Activated CD4-positive, alpha-beta T cell treated with anti-CD3 and anti-CD28 coated beads, Interleukin-2, amount 10 ng/mL, durations not matched to agents 24 days and 14 days (primary cell): ENCODE measurements at regions not wholly inside any gene's neighbourhood (a gene's known extent, or its start where the extent isn't known, plus 50 kb on each side); places are given as distances from the start of the nearest gene placed in this dataset.

Experiments
- DNase-seq: peaks from one replicate; pipeline ENCODE4 v3.0.0; 2022
- H3K27ac Mint-ChIP-seq: one replicate; pipeline ENCODE4 v1.8.0; 2022; ENCODE audit warnings: mild to moderate bottlenecking, mixed read lengths
- H3K27me3 Mint-ChIP-seq: one replicate; pipeline ENCODE4 v1.8.0; 2022; ENCODE audit warnings: mixed read lengths
- H3K36me3 Mint-ChIP-seq: one replicate; pipeline ENCODE4 v1.8.0; 2022; ENCODE audit warnings: low read depth, mild to moderate bottlenecking, mixed read lengths
- H3K4me1 Mint-ChIP-seq: one replicate; pipeline ENCODE4 v1.8.0; 2021; ENCODE audit warnings: mixed read lengths
- H3K4me3 Mint-ChIP-seq: one replicate; pipeline ENCODE4 v1.8.0; 2022; ENCODE audit warnings: mild to moderate bottlenecking, moderate library complexity, mixed read lengths
- H3K9me3 Mint-ChIP-seq: one replicate; pipeline ENCODE4 v1.8.0; 2021; ENCODE audit warnings: mixed read lengths
- intact Hi-C: fragments of 100-400 bp; cut with micrococcal nuclease; formaldehyde crosslinking; loops from one replicate; pipeline ENCODE4 v1.15.1; 2023

GRCh38 chr4:67152976-67153375, 392.3 kb downstream of the CENPC start:
- Mint-ChIP-seq H3K27me3 (no peaks in the 10 kb centered on the region), H3K27ac (no peak overlapping the region), H3K36me3 (no peaks in the 10 kb centered on the region), H3K4me3 (no peak overlapping the region), H3K9me3 (no peaks in the 10 kb centered on the region), H3K4me1 (no peaks in the 10 kb centered on the region)
- no peak for DNase-seq
- intact Hi-C loops = no loop called here

GRCh38 chr4:67151376-67152343, 393.6 kb downstream of the CENPC start:
- intact Hi-C loops = no loop called here
- Mint-ChIP-seq H3K27me3 (no peaks in the 10 kb centered on the region), H3K4me1 (no peaks in the 10 kb centered on the region), H3K36me3 (no peaks in the 10 kb centered on the region), H3K27ac (no peak overlapping the region), H3K9me3 (no peaks in the 10 kb centered on the region), H3K4me3 (no peak overlapping the region)
- DNase-seq = no peak

GRCh38 chr4:67141586-67141985, 403.7 kb downstream of the CENPC start:
- DNase-seq = no peak
- Mint-ChIP-seq H3K36me3 (no peaks in the 10 kb centered on the region), H3K27me3 (no peaks in the 10 kb centered on the region), H3K27ac (no peak overlapping the region), H3K4me3 (no peak overlapping the region), H3K4me1 (no peaks in the 10 kb centered on the region), H3K9me3 (no peaks in the 10 kb centered on the region)
- intact Hi-C loops = no loop called here

DNA sequence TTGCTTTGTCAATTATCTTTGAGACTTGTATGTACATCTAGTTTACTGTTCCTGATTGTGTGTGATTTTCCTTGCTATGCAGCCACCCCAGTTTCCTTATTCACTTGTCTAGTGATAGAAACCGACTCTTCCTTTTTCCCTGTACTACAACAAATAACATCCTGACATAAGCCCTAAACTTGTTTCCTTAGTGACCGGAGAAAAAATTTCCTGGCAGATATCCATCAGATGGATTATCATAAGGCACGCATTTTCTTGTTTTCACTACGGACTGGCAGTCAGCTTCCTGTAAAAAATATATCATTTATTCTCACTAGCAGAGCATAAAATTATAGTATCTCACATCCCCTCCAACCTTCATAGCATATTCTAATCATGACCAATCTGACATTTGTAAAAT, 410.7 kb downstream of the CENPC start:
- intact Hi-C loops = no loop called here
- no peak overlapping the region for H3K27ac Mint-ChIP-seq
- no peaks in the 10 kb centered on the region for H3K36me3 Mint-ChIP-seq
- no peak overlapping the region for H3K4me3 Mint-ChIP-seq
- H3K27me3 Mint-ChIP-seq = no peaks in the 10 kb centered on the region
- no peaks in the 10 kb centered on the region for H3K9me3 Mint-ChIP-seq
- no peak for DNase-seq
- H3K4me1 Mint-ChIP-seq = peaks cover 2% of the 10 kb centered on the region

GRCh38 chr4:67133162-67133561, 412.1 kb downstream of the CENPC start:
- DNase-seq = no peak

DNA sequence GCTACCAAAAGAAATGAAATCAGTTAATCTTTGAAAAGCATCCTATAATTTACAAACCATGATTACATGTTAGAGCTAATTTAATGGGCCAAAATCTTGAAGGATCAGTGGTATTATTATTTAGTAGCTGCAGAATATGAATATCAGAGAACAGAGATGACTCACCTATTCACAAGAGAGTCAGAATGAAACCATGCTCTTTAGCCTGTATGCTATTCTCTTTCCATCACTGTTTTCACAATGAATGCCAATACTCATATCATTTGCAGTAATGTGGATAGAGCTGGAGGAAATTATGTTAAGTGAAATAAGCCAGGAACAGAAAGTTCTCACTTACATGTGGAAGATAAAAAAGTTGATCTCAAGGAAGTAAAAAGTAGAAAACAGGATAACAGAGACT, 414.1 kb downstream of the CENPC start:
- H3K27ac Mint-ChIP-seq = no peak overlapping the region

More at GRCh38 chr4:67133162-67133561, 412.1 kb downstream of the CENPC start:
- Mint-ChIP-seq H3K36me3 (no peaks in the 10 kb centered on the region), H3K9me3 (no peaks in the 10 kb centered on the region), H3K4me3 (no peak overlapping the region), H3K27ac (no peak overlapping the region), H3K4me1 (peaks cover 2% of the 10 kb centered on the region), H3K27me3 (no peaks in the 10 kb centered on the region)
- intact Hi-C loops = no loop called here

GRCh38 chr4:67130411-67130810, 414.9 kb downstream of the CENPC start:
- H3K9me3 Mint-ChIP-seq = no peaks in the 10 kb centered on the region
- peaks cover 2% of the 10 kb centered on the region for H3K4me1 Mint-ChIP-seq
- intact Hi-C loops = no loop called here
- no peaks in the 10 kb centered on the region for H3K36me3 Mint-ChIP-seq
- no peak overlapping the region for H3K27ac Mint-ChIP-seq
- DNase-seq = no peak
- H3K27me3 Mint-ChIP-seq = no peaks in the 10 kb centered on the region
- H3K4me3 Mint-ChIP-seq = no peak overlapping the region

More for the DNA sequence above, 414.1 kb downstream of the CENPC start:
- H3K9me3 Mint-ChIP-seq = no peaks in the 10 kb centered on the region
- no peak overlapping the region for H3K4me3 Mint-ChIP-seq
- no peaks in the 10 kb centered on the region for H3K27me3 Mint-ChIP-seq
- H3K36me3 Mint-ChIP-seq = no peaks in the 10 kb centered on the region
- intact Hi-C loops = no loop called here
- peaks cover 2% of the 10 kb centered on the region for H3K4me1 Mint-ChIP-seq
- no peak for DNase-seq

DNA sequence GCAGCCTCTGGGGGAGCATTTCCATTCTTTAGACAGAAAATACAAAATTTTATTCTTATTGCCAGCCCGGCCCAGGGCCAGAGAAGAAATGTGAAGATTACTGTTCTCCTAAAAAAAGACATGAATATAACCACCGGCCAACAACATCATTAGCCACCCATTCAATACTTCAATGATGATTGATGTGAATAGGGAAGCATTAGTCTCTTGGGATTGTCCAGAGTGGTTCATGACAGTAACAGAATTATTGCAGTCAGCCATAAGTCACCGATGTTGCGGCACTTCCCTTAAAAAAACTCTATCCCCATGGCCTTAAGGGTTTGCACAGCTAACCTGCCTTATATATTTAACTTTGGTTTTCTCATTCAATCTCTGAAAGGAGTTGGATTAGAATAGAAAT, 418.7 kb downstream of the CENPC start:
- H3K36me3 Mint-ChIP-seq = no peaks in the 10 kb centered on the region
- intact Hi-C loops = no loop called here
- no peak overlapping the region for H3K27ac Mint-ChIP-seq
- H3K4me3 Mint-ChIP-seq = no peak overlapping the region
- no peaks in the 10 kb centered on the region for H3K9me3 Mint-ChIP-seq
- H3K4me1 Mint-ChIP-seq = peaks cover 2% of the 10 kb centered on the region
- H3K27me3 Mint-ChIP-seq = no peaks in the 10 kb centered on the region
- no peak for DNase-seq

- H3K4me3 Mint-ChIP-seq = no peak overlapping the region
- H3K4me1 Mint-ChIP-seq = no peaks in the 10 kb centered on the region
- H3K36me3 Mint-ChIP-seq = no peaks in the 10 kb centered on the region
- intact Hi-C loops = no loop called here
- H3K27me3 Mint-ChIP-seq = no peaks in the 10 kb centered on the region
- no peak overlapping the region for H3K27ac Mint-ChIP-seq
- no peaks in the 10 kb centered on the region for H3K9me3 Mint-ChIP-seq
- DNase-seq = no peak
These were observed 419.4 kb downstream of the CENPC start for GRCh38 chr4:67125636-67126514.

DNA sequence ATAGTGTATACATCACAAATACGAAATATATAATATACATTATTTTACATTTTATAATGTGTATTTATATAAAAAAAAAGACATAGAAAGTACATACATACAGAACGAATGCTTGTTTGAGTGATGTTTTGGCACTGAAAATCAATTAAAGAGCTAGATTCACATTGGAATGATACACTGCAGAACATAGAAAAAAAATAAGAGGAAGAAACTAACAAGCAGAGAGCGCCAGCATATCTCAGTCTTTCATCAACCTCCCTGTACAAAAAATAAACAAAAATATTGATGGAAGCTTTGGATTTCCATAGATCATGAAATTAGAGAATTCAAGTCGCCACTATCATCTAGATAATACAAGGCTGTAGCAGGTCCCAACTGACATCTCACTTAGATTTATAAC, 420.6 kb downstream of the CENPC start:
- no peaks in the 10 kb centered on the region for H3K36me3 Mint-ChIP-seq
- DNase-seq = no peak
- H3K27me3 Mint-ChIP-seq = no peaks in the 10 kb centered on the region
- no peak overlapping the region for H3K4me3 Mint-ChIP-seq
- no peaks in the 10 kb centered on the region for H3K9me3 Mint-ChIP-seq
- no peak overlapping the region for H3K27ac Mint-ChIP-seq
- intact Hi-C loops = no loop called here
- no peaks in the 10 kb centered on the region for H3K4me1 Mint-ChIP-seq

DNA sequence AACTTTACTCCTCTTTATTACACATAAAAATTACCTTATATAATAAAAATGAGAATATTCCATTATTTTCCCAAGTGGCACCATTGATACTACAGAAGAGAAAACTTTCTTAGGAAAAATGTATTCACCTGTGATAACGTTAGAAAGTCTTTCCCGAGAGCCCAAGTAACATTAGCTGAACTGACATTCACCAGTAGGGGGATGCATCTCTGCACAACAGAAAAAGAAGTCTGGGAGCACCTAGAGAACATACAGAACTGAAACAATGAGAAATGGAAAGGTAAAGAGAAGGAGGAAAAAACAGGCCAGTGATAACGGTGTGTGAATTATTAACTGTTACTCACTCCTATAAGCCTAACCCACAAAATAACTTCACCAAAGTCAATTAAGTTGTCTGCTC, 423.3 kb downstream of the CENPC start:
- H3K27ac Mint-ChIP-seq = no peak overlapping the region
- no peaks in the 10 kb centered on the region for H3K36me3 Mint-ChIP-seq
- H3K9me3 Mint-ChIP-seq = no peaks in the 10 kb centered on the region
- no peak overlapping the region for H3K4me3 Mint-ChIP-seq
- H3K27me3 Mint-ChIP-seq = no peaks in the 10 kb centered on the region
- intact Hi-C loops = no loop called here
- DNase-seq = no peak
- H3K4me1 Mint-ChIP-seq = no peaks in the 10 kb centered on the region

GRCh38 chr4:67120369-67120768, 424.9 kb downstream of the CENPC start:
- peaks cover 3% of the 10 kb centered on the region for H3K9me3 Mint-ChIP-seq
- H3K27ac Mint-ChIP-seq = no peak overlapping the region
- no peak overlapping the region for H3K4me3 Mint-ChIP-seq
- H3K27me3 Mint-ChIP-seq = no peaks in the 10 kb centered on the region
- DNase-seq = no peak
- H3K36me3 Mint-ChIP-seq = no peaks in the 10 kb centered on the region
- intact Hi-C loops = no loop called here
- H3K4me1 Mint-ChIP-seq = no peaks in the 10 kb centered on the region

GRCh38 chr4:67109276-67109675, 436.0 kb downstream of the CENPC start:
- H3K4me1 Mint-ChIP-seq = no peaks in the 10 kb centered on the region
- no peaks in the 10 kb centered on the region for H3K9me3 Mint-ChIP-seq
- no peak overlapping the region for H3K27ac Mint-ChIP-seq
- DNase-seq = no peak
- H3K27me3 Mint-ChIP-seq = no peaks in the 10 kb centered on the region
- no peak overlapping the region for H3K4me3 Mint-ChIP-seq
- intact Hi-C loops = no loop called here
- no peaks in the 10 kb centered on the region for H3K36me3 Mint-ChIP-seq

GRCh38 chr4:67106861-67107460, 438.3 kb downstream of the CENPC start:
- intact Hi-C loops = no loop called here
- H3K4me3 Mint-ChIP-seq = no peak overlapping the region
- DNase-seq = no peak
- H3K4me1 Mint-ChIP-seq = no peaks in the 10 kb centered on the region
- H3K27ac Mint-ChIP-seq = no peak overlapping the region
- H3K9me3 Mint-ChIP-seq = no peaks in the 10 kb centered on the region
- no peaks in the 10 kb centered on the region for H3K36me3 Mint-ChIP-seq
- no peaks in the 10 kb centered on the region for H3K27me3 Mint-ChIP-seq
